Body of pancreas (tissue), 4 donors: ENCODE measurements at regions not wholly inside any gene's neighbourhood (a gene's known extent, or its start where the extent isn't known, plus 50 kb on each side); places are given as distances from the start of the nearest gene placed in this dataset.

Source experiments
- CTCF ChIP-seq, 7 experiments: fragments of 450-650 bp in 4 of 7; fragments of 200-600 bp in 3 of 7; sonication (generic) in 3 of 7; IDR thresholded peaks; one replicate each; pipeline ENCODE4 v1.5.1; 2016 to 2019; ENCODE audit warnings: antibody characterized with exemption in 7 of 7
- POLR2A ChIP-seq, 3 donors: fragments of 450-650 bp; IDR thresholded peaks; one replicate each; pipeline ENCODE4 v1.6.1; 2016; ENCODE audit warnings: antibody characterized with exemption in 3 of 3, mild to moderate bottlenecking in 2 of 3

GRCh38 chr12:70077441-70077840, 165.8 kb upstream of the CNOT2 start:
- TF ChIP-seq CTCF (IDR thresholded peaks at IDR 0.05): no peak
- no peak for TF ChIP-seq POLR2A (IDR thresholded peaks at IDR 0.05)
